Bronchial epithelial cell (primary cell): ENCODE measurements at regions not wholly inside any gene's neighbourhood (a gene's known extent, or its start where the extent isn't known, plus 50 kb on each side); places are given as distances from the start of the nearest gene placed in this dataset.

ENCODE experiments used
- DNase-seq: peaks from one replicate; pipeline ENCODE4 v3.0.0-alpha.2; 2010; ENCODE audit warnings: low read depth
- FAIRE-seq: peaks from 2 replicates; lab custom pipeline; 2011; peaks lifted over from hg19 to GRCh38; lab: Jason Lieb, UNC
- H3K27me3 ChIP-seq: 2 replicates; pipeline ENCODE4 v1.5.1; 2011; ENCODE audit warnings: low read length; ENCODE audit not compliant: control insufficient read depth, insufficient read depth
- H3K36me3 ChIP-seq: 2 replicates; pipeline ENCODE4 v1.5.1; 2011; ENCODE audit warnings: low read length; ENCODE audit not compliant: control insufficient read depth, insufficient read depth
- H3K4me3 ChIP-seq: 2 replicates; pipeline ENCODE4 v1.5.1; 2011; ENCODE audit warnings: mild to moderate bottlenecking, low read depth, low read length, control low read depth
- CTCF ChIP-seq: IDR thresholded peaks from 2 replicates; pipeline ENCODE4 v1.5.1; 2011; ENCODE audit warnings: mild to moderate bottlenecking, moderate library complexity, low read length, control low read depth, inconsistent platforms; ENCODE audit not compliant: insufficient read depth, severe bottlenecking

- TF ChIP-seq CTCF = no peak
- no peaks in the 10 kb centered on the region for H3K27me3 ChIP-seq
- FAIRE-seq (no peak), DNase-seq (no peak)
- H3K4me3 ChIP-seq = no peak overlapping the region
- H3K36me3 ChIP-seq = no peaks in the 10 kb centered on the region
These were observed 580.6 kb downstream of the NOVA1 start for GRCh38 chr14:26017270-26017669.

GRCh38 chr14:26008290-26008689 lies 589.5 kb downstream of the NOVA1 start:
- FAIRE-seq (no peak), DNase-seq (peak; percentile 1)
- no peaks in the 10 kb centered on the region for H3K27me3 ChIP-seq
- TF ChIP-seq CTCF = no peak
- no peaks in the 10 kb centered on the region for H3K36me3 ChIP-seq
- H3K4me3 ChIP-seq = no peak overlapping the region

GRCh38 chr14:26004342-26004741 lies 593.5 kb downstream of the NOVA1 start:
- DNase-seq (no peak), FAIRE-seq (no peak)
- Histone ChIP-seq H3K27me3 (no peaks in the 10 kb centered on the region), H3K36me3 (no peaks in the 10 kb centered on the region), H3K4me3 (no peak overlapping the region)
- TF ChIP-seq CTCF = no peak

GRCh38 chr14:25993830-25994229 lies 604.0 kb downstream of the NOVA1 start:
- DNase-seq = no peak
- no peak for FAIRE-seq
- no peak for TF ChIP-seq CTCF
- H3K27me3 ChIP-seq = no peaks in the 10 kb centered on the region
- H3K36me3 ChIP-seq = no peaks in the 10 kb centered on the region
- H3K4me3 ChIP-seq = no peak overlapping the region

- Histone ChIP-seq H3K36me3 (no peaks in the 10 kb centered on the region), H3K27me3 (no peaks in the 10 kb centered on the region), H3K4me3 (no peak overlapping the region)
- FAIRE-seq = no peak
- DNase-seq = no peak
- no peak for TF ChIP-seq CTCF
These were observed 609.3 kb downstream of the NOVA1 start for GRCh38 chr14:25988536-25988935.

GRCh38 chr14:25955772-25956171 lies 642.1 kb downstream of the NOVA1 start:
- no peaks in the 10 kb centered on the region for H3K27me3 ChIP-seq
- DNase-seq = no peak
- H3K36me3 ChIP-seq = no peaks in the 10 kb centered on the region
- FAIRE-seq = no peak
- no peak for TF ChIP-seq CTCF
- no peak overlapping the region for H3K4me3 ChIP-seq
